Activated CD8-positive, alpha-beta T cell treated with anti-CD3 and anti-CD28 coated beads for 36 hours (primary cell): ENCODE measurements at regions not wholly inside any gene's neighbourhood (a gene's known extent, or its start where the extent isn't known, plus 50 kb on each side); places are given as distances from the start of the nearest gene placed in this dataset.
A peak's percentile ranks its signal among the peaks of the same experiment; 100 is the strongest.

Experiments used
- ATAC-seq: fragments of 200-7000 bp; cut with Tn5 transposase; one replicate; pipeline ENCODE4 v1.10.0; 2021; ENCODE audit warnings: mild to moderate bottlenecking, moderate library complexity
- CTCF ChIA-PET: fragments of 350-600 bp; sonication (Branson Sonifier 250); formaldehyde crosslinking; loops from one replicate; lab custom pipeline; 2021; ENCODE audit warnings: antibody characterized with exemption; lab: Charles Lee
- POLR2A ChIA-PET: fragments of 350-600 bp; sonication (Branson Sonifier 250); formaldehyde crosslinking; loops from one replicate; lab custom pipeline; 2021; ENCODE audit warnings: antibody characterized with exemption; lab: Charles Lee
- DNase-seq: peaks from one replicate; pipeline ENCODE4 v3.0.0-alpha.2; 2020
- H3K27ac Mint-ChIP-seq: one replicate; pipeline ENCODE4 v1.8.0; 2021; ENCODE audit warnings: mild to moderate bottlenecking, mixed read lengths
- H3K27me3 Mint-ChIP-seq: one replicate; pipeline ENCODE4 v1.8.0; 2021; ENCODE audit warnings: mixed read lengths
- H3K36me3 Mint-ChIP-seq: one replicate; pipeline ENCODE4 v1.8.0; 2021; ENCODE audit warnings: low read depth, mixed read lengths
- H3K4me1 Mint-ChIP-seq: one replicate; pipeline ENCODE4 v1.8.0; 2021; ENCODE audit warnings: low read depth, mixed read lengths
- H3K4me3 Mint-ChIP-seq: one replicate; pipeline ENCODE4 v1.8.0; 2021; ENCODE audit warnings: mild to moderate bottlenecking, moderate library complexity, mixed read lengths
- H3K9me3 Mint-ChIP-seq: one replicate; pipeline ENCODE4 v1.8.0; 2021; ENCODE audit warnings: mixed read lengths
- intact Hi-C: fragments of 100-400 bp; cut with micrococcal nuclease; formaldehyde crosslinking; loops from one replicate; pipeline ENCODE4 v1.10.0; 2022
- TF ChIP-seq, protein P1 (sequence below): fragments of 200-600 bp; IDR thresholded peaks from one replicate; pipeline ENCODE4 v1.8.0; 2022; ENCODE audit warnings: antibody characterized with exemption, mild to moderate bottlenecking

- intact Hi-C loops, result no loop called here
- ATAC-seq (no peak), DNase-seq (no peak)
- H3K27ac Mint-ChIP-seq, result no peak overlapping the region
- no peak overlapping the region for H3K4me3 Mint-ChIP-seq
- H3K4me1 Mint-ChIP-seq, result peaks cover 7% of the 10 kb centered on the region
- peaks cover 4% of the 10 kb centered on the region for H3K9me3 Mint-ChIP-seq
- TF ChIP-seq, protein P1, sequence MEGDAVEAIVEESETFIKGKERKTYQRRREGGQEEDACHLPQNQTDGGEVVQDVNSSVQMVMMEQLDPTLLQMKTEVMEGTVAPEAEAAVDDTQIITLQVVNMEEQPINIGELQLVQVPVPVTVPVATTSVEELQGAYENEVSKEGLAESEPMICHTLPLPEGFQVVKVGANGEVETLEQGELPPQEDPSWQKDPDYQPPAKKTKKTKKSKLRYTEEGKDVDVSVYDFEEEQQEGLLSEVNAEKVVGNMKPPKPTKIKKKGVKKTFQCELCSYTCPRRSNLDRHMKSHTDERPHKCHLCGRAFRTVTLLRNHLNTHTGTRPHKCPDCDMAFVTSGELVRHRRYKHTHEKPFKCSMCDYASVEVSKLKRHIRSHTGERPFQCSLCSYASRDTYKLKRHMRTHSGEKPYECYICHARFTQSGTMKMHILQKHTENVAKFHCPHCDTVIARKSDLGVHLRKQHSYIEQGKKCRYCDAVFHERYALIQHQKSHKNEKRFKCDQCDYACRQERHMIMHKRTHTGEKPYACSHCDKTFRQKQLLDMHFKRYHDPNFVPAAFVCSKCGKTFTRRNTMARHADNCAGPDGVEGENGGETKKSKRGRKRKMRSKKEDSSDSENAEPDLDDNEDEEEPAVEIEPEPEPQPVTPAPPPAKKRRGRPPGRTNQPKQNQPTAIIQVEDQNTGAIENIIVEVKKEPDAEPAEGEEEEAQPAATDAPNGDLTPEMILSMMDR, result no peak
- ChIA-PET POLR2A (no interaction called here), CTCF (no interaction called here)
- H3K27me3 Mint-ChIP-seq, result no peaks in the 10 kb centered on the region
- H3K36me3 Mint-ChIP-seq, result no peaks in the 10 kb centered on the region
These were observed 133.8 kb downstream of the BTBD3 start for GRCh38 chr20:12051206-12052163.

- no peaks in the 10 kb centered on the region for H3K27me3 Mint-ChIP-seq
- CTCF ChIA-PET, result no interaction called here
- intact Hi-C loops, result no loop called here
- H3K36me3 Mint-ChIP-seq, result no peaks in the 10 kb centered on the region
- DNase-seq, result peak; percentile 2
- no peak overlapping the region for H3K27ac Mint-ChIP-seq
- POLR2A ChIA-PET, result no interaction called here
- H3K4me3 Mint-ChIP-seq, result no peak overlapping the region
- H3K4me1 Mint-ChIP-seq, result peaks cover 7% of the 10 kb centered on the region
- no peak for ATAC-seq
- H3K9me3 Mint-ChIP-seq, result peaks cover 4% of the 10 kb centered on the region
- TF ChIP-seq, protein P1, result no peak
These were observed 135.7 kb downstream of the BTBD3 start for GRCh38 chr20:12053353-12053752.

DNA sequence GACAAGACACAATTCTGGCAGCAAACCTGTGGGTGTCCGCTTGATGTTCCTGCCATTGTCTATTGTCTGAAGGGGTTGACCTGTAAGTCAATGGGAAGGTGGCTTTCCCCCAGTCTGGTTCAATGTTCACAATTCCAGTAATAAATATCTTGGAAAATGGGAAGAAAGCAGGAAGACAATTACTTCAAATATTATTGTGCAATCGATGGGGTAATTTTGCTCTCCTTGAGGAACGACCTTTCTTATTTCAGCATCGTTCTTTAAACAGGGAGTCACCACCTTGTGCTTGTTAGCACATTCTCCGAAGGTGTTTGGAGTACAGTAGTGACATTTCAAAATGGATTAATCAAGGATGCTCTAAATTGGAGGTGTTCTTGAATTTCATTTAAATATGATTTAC, 136.9 kb downstream of the BTBD3 start:
- H3K36me3 Mint-ChIP-seq, result no peaks in the 10 kb centered on the region
- no peak for ATAC-seq
- no peak overlapping the region for H3K27ac Mint-ChIP-seq
- peaks cover 7% of the 10 kb centered on the region for H3K4me1 Mint-ChIP-seq
- CTCF ChIA-PET, result no interaction called here
- POLR2A ChIA-PET, result no interaction called here
- intact Hi-C loops, result no loop called here
- H3K27me3 Mint-ChIP-seq, result no peaks in the 10 kb centered on the region
- DNase-seq, result no peak
- no peak overlapping the region for H3K4me3 Mint-ChIP-seq
- TF ChIP-seq, protein P1, result no peak
- H3K9me3 Mint-ChIP-seq, result peaks cover 7% of the 10 kb centered on the region

DNA sequence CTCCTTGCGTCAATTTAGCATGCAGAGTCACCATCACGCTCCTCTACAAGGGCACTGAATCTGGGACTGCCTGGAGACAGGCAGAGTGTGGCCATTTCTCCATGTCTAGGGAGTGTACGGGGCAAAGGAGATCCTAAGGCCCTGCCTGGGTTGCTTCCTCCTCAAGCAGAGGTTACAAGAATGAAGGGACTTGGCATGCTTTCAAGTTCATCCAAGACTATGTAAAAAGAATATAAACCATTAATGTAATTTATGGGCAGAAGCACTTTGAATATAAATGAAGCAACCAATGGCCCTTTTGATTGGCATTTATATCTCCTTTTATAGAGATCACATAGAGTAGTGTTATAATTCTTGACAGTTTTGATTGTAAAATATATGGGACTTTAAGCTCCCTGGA, 137.5 kb downstream of the BTBD3 start:
- ChIA-PET POLR2A (no interaction called here), CTCF (no interaction called here)
- H3K9me3 Mint-ChIP-seq, result peaks cover 11% of the 10 kb centered on the region
- H3K4me1 Mint-ChIP-seq, result peaks cover 7% of the 10 kb centered on the region
- ATAC-seq (no peak), DNase-seq (no peak)
- H3K27me3 Mint-ChIP-seq, result no peaks in the 10 kb centered on the region
- TF ChIP-seq, protein P1, result no peak
- H3K27ac Mint-ChIP-seq, result no peak overlapping the region
- intact Hi-C loops, result no loop called here
- H3K4me3 Mint-ChIP-seq, result no peak overlapping the region
- H3K36me3 Mint-ChIP-seq, result no peaks in the 10 kb centered on the region

DNA sequence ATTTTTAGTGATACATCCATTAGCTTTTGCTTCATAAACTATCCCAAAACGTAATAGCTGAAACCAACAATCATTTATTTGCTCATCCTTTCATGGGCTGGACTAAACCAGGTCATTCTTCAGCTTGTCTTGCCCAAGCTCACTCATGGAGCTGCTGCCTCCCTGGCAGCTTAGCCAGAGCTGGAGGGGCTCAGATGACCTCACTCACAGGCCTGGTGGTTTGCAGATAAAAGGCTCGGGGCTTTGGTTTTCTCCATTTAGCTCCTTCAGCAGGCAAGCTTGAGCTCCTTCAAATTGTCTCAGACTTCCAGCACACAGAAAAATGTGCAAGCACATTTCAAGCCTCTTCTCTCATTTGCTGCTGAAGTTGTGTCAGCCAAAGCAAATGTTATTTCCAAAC, 139.1 kb downstream of the BTBD3 start:
- intact Hi-C loops, result no loop called here
- Mint-ChIP-seq H3K9me3 (peaks cover 8% of the 10 kb centered on the region), H3K27ac (no peak overlapping the region), H3K27me3 (no peaks in the 10 kb centered on the region), H3K4me3 (no peak overlapping the region), H3K36me3 (no peaks in the 10 kb centered on the region), H3K4me1 (peaks cover 7% of the 10 kb centered on the region)
- ChIA-PET CTCF (no interaction called here), POLR2A (interaction anchor here (0.6 kb wide), 1 partner anchor 142 kb away, joined by 3 read pairs; no protein-coding TSS in a partner anchor)
- DNase-seq (no peak), ATAC-seq (no peak)
- TF ChIP-seq, protein P1, result no peak
